ENCODE measurements at regions not wholly inside any gene's neighbourhood (a gene's known extent, or its start where the extent isn't known, plus 50 kb on each side); places are given as distances from the start of the nearest gene placed in this dataset.

- DNase-seq (ENCODE audit: low spot score) = no peak
Measured at GRCh38 chr6:25068866-25069265, 133.1 kb upstream of the RIPOR2 start.

GRCh38 chr6:25070547-25071366 is 135.0 kb upstream of the RIPOR2 start:
- peak; percentile 77 for DNase-seq (ENCODE audit: low spot score)

- no peak for DNase-seq (ENCODE audit: low spot score)
Measured at GRCh38 chr6:25078141-25078540, 142.4 kb upstream of the RIPOR2 start.

GRCh38 chr6:25083784-25084507 is 148.2 kb upstream of the RIPOR2 start:
- no peak for DNase-seq (ENCODE audit: low spot score)

- no peak for DNase-seq (ENCODE audit: low spot score)
Measured at GRCh38 chr6:25084508-25084833, 148.7 kb upstream of the RIPOR2 start.

GRCh38 chr6:25085756-25086155 is 150.0 kb upstream of the RIPOR2 start:
- peak; percentile 14 for DNase-seq (ENCODE audit: low spot score)

- no peak for DNase-seq (ENCODE audit: low spot score)
Measured at GRCh38 chr6:25086500-25087091, 150.8 kb upstream of the RIPOR2 start.

- DNase-seq (ENCODE audit: low spot score) = no peak
Measured at GRCh38 chr6:25088513-25088912, 152.8 kb upstream of the RIPOR2 start.

GRCh38 chr6:25089442-25089841 is 153.7 kb upstream of the RIPOR2 start:
- DNase-seq (ENCODE audit: low spot score) = no peak

- no peak for DNase-seq (ENCODE audit: low spot score)
Measured at GRCh38 chr6:25094726-25095125, 159.0 kb upstream of the RIPOR2 start.

- no peak for DNase-seq (ENCODE audit: low spot score)
Measured at GRCh38 chr6:25100288-25100687, 164.5 kb upstream of the RIPOR2 start.

- DNase-seq (ENCODE audit: low spot score) = no peak
Measured at GRCh38 chr6:25103603-25104002, 167.8 kb upstream of the RIPOR2 start.

- no peak for DNase-seq (ENCODE audit: low spot score)
Measured at GRCh38 chr6:25105070-25105925, 169.5 kb upstream of the RIPOR2 start.

GRCh38 chr6:25107218-25107617 is 171.5 kb upstream of the RIPOR2 start:
- no peak for DNase-seq (ENCODE audit: low spot score)

GRCh38 chr6:25111782-25112181 is 167.4 kb upstream of the CARMIL1 start:
- DNase-seq (ENCODE audit: low spot score) = no peak

- no peak for DNase-seq (ENCODE audit: low spot score)
Measured at GRCh38 chr6:25112322-25112773, 166.8 kb upstream of the CARMIL1 start.

- no peak for DNase-seq (ENCODE audit: low spot score)
Measured at GRCh38 chr6:25113436-25113835, 165.7 kb upstream of the CARMIL1 start.

- DNase-seq (ENCODE audit: low spot score) = no peak
Measured at GRCh38 chr6:25118038-25118437, 161.1 kb upstream of the CARMIL1 start.

GRCh38 chr6:25121186-25121585 is 158.0 kb upstream of the CARMIL1 start:
- no peak for DNase-seq (ENCODE audit: low spot score)

GRCh38 chr6:25122001-25122400 is 157.2 kb upstream of the CARMIL1 start:
- no peak for DNase-seq (ENCODE audit: low spot score)

- no peak for DNase-seq (ENCODE audit: low spot score)
Measured at GRCh38 chr6:25122622-25123237, 156.4 kb upstream of the CARMIL1 start.

GRCh38 chr6:25124216-25124715 is 154.9 kb upstream of the CARMIL1 start:
- DNase-seq (ENCODE audit: low spot score) = no peak

Data from hematopoietic multipotent progenitor cell treated with erythropoietin and hydrocortisone succinate and interleukin-3 and kit ligand, for 15 days (in vitro differentiated cells).